GM12891 (cell line): ENCODE measurements at regions not wholly inside any gene's neighbourhood (a gene's known extent, or its start where the extent isn't known, plus 50 kb on each side); places are given as distances from the start of the nearest gene placed in this dataset.

Experiments used
- DNase-seq: peaks from one replicate; pipeline ENCODE4 v3.0.0; 2011; ENCODE audit warnings: low spot score; ENCODE audit not compliant: insufficient read length
- FAIRE-seq: peaks from 2 replicates; lab custom pipeline; 2011; peaks lifted over from hg19 to GRCh38; lab: Jason Lieb, UNC
- PAX5 ChIP-seq: IDR thresholded peaks from 2 replicates; pipeline ENCODE4 v1.6.1; 2011; ENCODE audit warnings: low read length, moderate library complexity, mild to moderate bottlenecking; ENCODE audit not compliant: insufficient read depth, severe bottlenecking
- POLR2A ChIP-seq: IDR thresholded peaks from 2 replicates; pipeline ENCODE4 v1.6.1; 2011; ENCODE audit warnings: low read depth, low read length, control low read depth
- POLR2AphosphoS5 ChIP-seq: IDR thresholded peaks from 2 replicates; pipeline ENCODE4 v1.6.1; 2011; ENCODE audit warnings: low read depth, low read length, control low read depth
- POU2F2 ChIP-seq: IDR thresholded peaks from 2 replicates; pipeline ENCODE4 v1.6.1; 2011; ENCODE audit warnings: low read depth, mild to moderate bottlenecking, control low read depth, low read length, moderate library complexity
- SPI1 ChIP-seq: IDR thresholded peaks from 2 replicates; pipeline ENCODE4 v1.6.1; 2011; ENCODE audit warnings: low read depth, low read length, control low read depth
- TAF1 ChIP-seq: IDR thresholded peaks from 2 replicates; pipeline ENCODE4 v1.6.1; 2011; ENCODE audit warnings: low read depth, low read length, control low read depth

- DNase-seq (no peak), FAIRE-seq (no peak)
- no peak for TF ChIP-seq TAF1
- no peak for TF ChIP-seq POU2F2
- TF ChIP-seq POLR2AphosphoS5: no peak
- TF ChIP-seq SPI1: no peak
- no peak for TF ChIP-seq POLR2A
- TF ChIP-seq PAX5: no peak
Observed at GRCh38 chr6:163672710-163673109, 258.2 kb downstream of the QKI start.

GRCh38 chr6:163671791-163672190 lies 257.3 kb downstream of the QKI start:
- no peak for FAIRE-seq
- TF ChIP-seq PAX5 (no peak), POLR2AphosphoS5 (no peak), SPI1 (no peak), TAF1 (no peak), POLR2A (no peak), POU2F2 (no peak)

GRCh38 chr6:163671355-163671754 lies 256.8 kb downstream of the QKI start:
- DNase-seq (no peak), FAIRE-seq (no peak)
- TF ChIP-seq PAX5: no peak
- no peak for TF ChIP-seq SPI1
- no peak for TF ChIP-seq TAF1
- no peak for TF ChIP-seq POLR2A
- no peak for TF ChIP-seq POU2F2

More at GRCh38 chr6:163671791-163672190, 257.3 kb downstream of the QKI start:
- DNase-seq: no peak

- TF ChIP-seq POU2F2 (no peak), PAX5 (no peak), SPI1 (no peak), POLR2AphosphoS5 (no peak), POLR2A (no peak), TAF1 (no peak)
- FAIRE-seq: no peak
- DNase-seq: no peak
Observed at GRCh38 chr6:163670336-163670735, 255.8 kb downstream of the QKI start.

GRCh38 chr6:163668061-163668426 lies 253.5 kb downstream of the QKI start:
- no peak for TF ChIP-seq SPI1
- TF ChIP-seq POLR2A: no peak
- FAIRE-seq: no peak
- DNase-seq: peak; percentile 41

GRCh38 chr6:163667372-163668060 lies 253.0 kb downstream of the QKI start:
- TF ChIP-seq PAX5: no peak
- TF ChIP-seq SPI1: peak; percentile 97

GRCh38 chr6:163665464-163665863 lies 250.9 kb downstream of the QKI start:
- DNase-seq (no peak), FAIRE-seq (no peak)
- TF ChIP-seq POLR2A: no peak
- no peak for TF ChIP-seq POU2F2
- no peak for TF ChIP-seq SPI1
- TF ChIP-seq PAX5: no peak

More at GRCh38 chr6:163667372-163668060, 253.0 kb downstream of the QKI start:
- DNase-seq (peak; percentile 68), FAIRE-seq (peak; percentile 97)

GRCh38 chr6:163663575-163663974 lies 249.1 kb downstream of the QKI start:
- FAIRE-seq: no peak
- no peak for TF ChIP-seq TAF1
- no peak for TF ChIP-seq POU2F2

GRCh38 chr6:163662604-163663225 lies 248.2 kb downstream of the QKI start:
- DNase-seq: no peak
- no peak for FAIRE-seq
- no peak for TF ChIP-seq POLR2A
- no peak for TF ChIP-seq SPI1
- no peak for TF ChIP-seq PAX5
- TF ChIP-seq POU2F2: no peak
- TF ChIP-seq POLR2AphosphoS5: no peak
- TF ChIP-seq TAF1: no peak

More at GRCh38 chr6:163663575-163663974, 249.1 kb downstream of the QKI start:
- DNase-seq: no peak

- TF ChIP-seq POU2F2 (no peak), TAF1 (no peak), SPI1 (peak; percentile 91)
- FAIRE-seq (peak; percentile 92), DNase-seq (no peak)
Observed at GRCh38 chr6:163661272-163661671, 246.8 kb downstream of the QKI start.

GRCh38 chr6:163659803-163660202 lies 245.3 kb downstream of the QKI start:
- no peak for DNase-seq
- peak; percentile 69 for FAIRE-seq
- TF ChIP-seq POLR2A (no peak), POLR2AphosphoS5 (no peak), POU2F2 (no peak), PAX5 (no peak), SPI1 (no peak), TAF1 (no peak)
